ENCODE measurements at regions not wholly inside any gene's neighbourhood (a gene's known extent, or its start where the extent isn't known, plus 50 kb on each side); places are given as distances from the start of the nearest gene placed in this dataset.

DNA sequence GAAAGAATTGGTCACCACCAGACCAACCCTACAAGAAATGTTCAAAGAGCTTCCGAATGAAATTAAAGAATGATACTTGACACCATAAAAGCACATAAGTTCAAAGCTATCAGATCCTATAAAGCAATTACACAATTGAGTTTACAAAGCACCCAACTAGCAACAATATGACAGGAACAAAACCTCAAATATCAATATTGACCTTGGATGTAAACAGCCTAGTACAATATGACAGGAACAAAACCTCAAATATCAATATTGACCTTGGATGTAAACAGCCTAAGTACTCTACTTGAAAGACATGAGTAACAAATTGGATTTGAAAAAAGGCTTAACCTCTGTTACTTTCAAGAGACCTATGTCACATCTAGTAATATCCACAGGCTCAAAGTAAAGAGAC is 1201.4 kb downstream of the XPNPEP1 start:
- H3K9me3 ChIP-seq (ENCODE audit: control extremely low read depth in 1 of 3, control insufficient read depth in 2 of 3, insufficient read depth in 1 of 3, low read length in 2 of 3): peaks cover 0 to 7% (median 3%) of the 10 kb centered on the region in 3 donors
- no peaks in the 10 kb centered on the region for H3K79me2 ChIP-seq (ENCODE audit: control insufficient read depth, insufficient read depth, low read length)
- Mint-ChIP-seq H3K27ac (no peak overlapping the region), H3K4me1 (no peaks in the 10 kb centered on the region), H3K9me3 (ENCODE audit: insufficient read depth) (no peaks in the 10 kb centered on the region), H3K27me3 (no peaks in the 10 kb centered on the region), H3K4me3 (no peak overlapping the region)
- DNase-seq: no peak
- H3K27ac ChIP-seq (ENCODE audit: low read length in 2 of 2): no peak overlapping the region
- H3K4me2 ChIP-seq (replicated peaks; ENCODE audit: low read depth, low read length, poor library complexity, severe bottlenecking): no peak overlapping the region
- TF ChIP-seq EZH2 (IDR thresholded peaks at IDR 0.05; ENCODE audit: borderline replicate concordance, insufficient read depth, low read depth, low read length, poor library complexity, severe bottlenecking): no peak
- TF ChIP-seq, protein P1, sequence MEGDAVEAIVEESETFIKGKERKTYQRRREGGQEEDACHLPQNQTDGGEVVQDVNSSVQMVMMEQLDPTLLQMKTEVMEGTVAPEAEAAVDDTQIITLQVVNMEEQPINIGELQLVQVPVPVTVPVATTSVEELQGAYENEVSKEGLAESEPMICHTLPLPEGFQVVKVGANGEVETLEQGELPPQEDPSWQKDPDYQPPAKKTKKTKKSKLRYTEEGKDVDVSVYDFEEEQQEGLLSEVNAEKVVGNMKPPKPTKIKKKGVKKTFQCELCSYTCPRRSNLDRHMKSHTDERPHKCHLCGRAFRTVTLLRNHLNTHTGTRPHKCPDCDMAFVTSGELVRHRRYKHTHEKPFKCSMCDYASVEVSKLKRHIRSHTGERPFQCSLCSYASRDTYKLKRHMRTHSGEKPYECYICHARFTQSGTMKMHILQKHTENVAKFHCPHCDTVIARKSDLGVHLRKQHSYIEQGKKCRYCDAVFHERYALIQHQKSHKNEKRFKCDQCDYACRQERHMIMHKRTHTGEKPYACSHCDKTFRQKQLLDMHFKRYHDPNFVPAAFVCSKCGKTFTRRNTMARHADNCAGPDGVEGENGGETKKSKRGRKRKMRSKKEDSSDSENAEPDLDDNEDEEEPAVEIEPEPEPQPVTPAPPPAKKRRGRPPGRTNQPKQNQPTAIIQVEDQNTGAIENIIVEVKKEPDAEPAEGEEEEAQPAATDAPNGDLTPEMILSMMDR (IDR thresholded peaks at IDR 0.05): no peak
- H4K20me1 ChIP-seq (ENCODE audit: control insufficient read depth, insufficient read depth, low read length, poor library complexity, severe bottlenecking): no peaks in the 10 kb centered on the region
- intact Hi-C loops (cut with micrococcal nuclease): no loop called here
- no peak overlapping the region for H2AFZ ChIP-seq (ENCODE audit: insufficient read depth, low read depth, low read length, poor library complexity, severe bottlenecking)
- ATAC-seq (ENCODE audit: low read depth): no peak
- no peaks in the 10 kb centered on the region for H3K27me3 ChIP-seq (replicated peaks in 1 of 4; ENCODE audit: control extremely low read depth in 1 of 4, control insufficient read depth in 3 of 4, insufficient read depth in 4 of 4, low read length in 3 of 4)
- no peaks in the 10 kb centered on the region for H3K4me1 ChIP-seq (ENCODE audit: control insufficient read depth in 2 of 2, insufficient read depth in 2 of 2, low read length in 2 of 2)
- no peak overlapping the region for H3K4me3 ChIP-seq (ENCODE audit: control extremely low read depth in 1 of 5, extremely low read depth in 1 of 5, insufficient read depth in 1 of 5, low read depth in 2 of 5, low read length in 4 of 5)
- ChIA-PET CTCF (no interaction called here), POLR2A (no interaction called here)
- no peak overlapping the region for H3K9ac ChIP-seq (ENCODE audit: low read length)
- 100% methylated on average over 1 of the region's 1 CpG for WGBS (ENCODE audit: insufficient coverage)
- no peaks in the 10 kb centered on the region for H3K36me3 ChIP-seq (replicated peaks in 1 of 2; ENCODE audit: control extremely low read depth in 1 of 2, control insufficient read depth in 1 of 2, extremely low read depth in 1 of 2, insufficient read depth in 2 of 2, low read length in 1 of 2)

DNA sequence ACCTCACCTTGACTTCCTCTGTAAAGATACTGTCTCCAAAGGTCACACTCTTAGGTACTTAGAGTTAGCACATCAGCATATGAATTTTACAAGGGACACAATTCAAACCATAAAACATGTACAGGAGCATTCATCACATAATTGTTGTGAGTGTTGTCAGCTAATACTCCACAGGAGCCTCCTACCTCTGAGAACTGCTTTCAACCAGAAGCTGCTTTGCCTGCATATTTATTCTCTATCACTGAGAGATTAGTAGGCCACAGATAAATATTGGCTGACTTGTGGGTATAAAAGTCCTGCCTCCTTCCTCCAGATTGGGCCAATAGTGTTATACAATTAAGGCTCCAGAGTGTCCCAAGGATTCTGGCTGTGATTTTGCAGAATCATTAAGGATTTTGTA is 1207.0 kb downstream of the XPNPEP1 start:
- Histone ChIP-seq H3K4me3 (ENCODE audit: control extremely low read depth in 1 of 5, extremely low read depth in 1 of 5, insufficient read depth in 1 of 5, low read depth in 2 of 5, low read length in 4 of 5) (no peak overlapping the region), H4K20me1 (ENCODE audit: control insufficient read depth, insufficient read depth, low read length, poor library complexity, severe bottlenecking) (no peaks in the 10 kb centered on the region), H3K36me3 (replicated peaks in 1 of 2; ENCODE audit: control extremely low read depth in 1 of 2, control insufficient read depth in 1 of 2, extremely low read depth in 1 of 2, insufficient read depth in 2 of 2, low read length in 1 of 2) (no peaks in the 10 kb centered on the region), H3K27me3 (replicated peaks in 1 of 4; ENCODE audit: control extremely low read depth in 1 of 4, control insufficient read depth in 3 of 4, insufficient read depth in 4 of 4, low read length in 3 of 4) (no peaks in the 10 kb centered on the region), H3K9ac (ENCODE audit: low read length) (no peak overlapping the region), H3K4me2 (replicated peaks; ENCODE audit: low read depth, low read length, poor library complexity, severe bottlenecking) (no peak overlapping the region), H3K9me3 (ENCODE audit: control extremely low read depth in 1 of 3, control insufficient read depth in 2 of 3, insufficient read depth in 1 of 3, low read length in 2 of 3) (peaks cover 3 to 9% (median 7%) of the 10 kb centered on the region in 3 donors), H3K27ac (ENCODE audit: low read length in 2 of 2) (no peak overlapping the region), H3K4me1 (ENCODE audit: control insufficient read depth in 2 of 2, insufficient read depth in 2 of 2, low read length in 2 of 2) (no peaks in the 10 kb centered on the region), H2AFZ (ENCODE audit: insufficient read depth, low read depth, low read length, poor library complexity, severe bottlenecking) (no peak overlapping the region), H3K79me2 (ENCODE audit: control insufficient read depth, insufficient read depth, low read length) (no peaks in the 10 kb centered on the region)
- Mint-ChIP-seq H3K4me3 (no peak overlapping the region), H3K9me3 (ENCODE audit: insufficient read depth) (peaks cover 6% of the 10 kb centered on the region), H3K27me3 (no peaks in the 10 kb centered on the region), H3K27ac (no peak overlapping the region), H3K4me1 (no peaks in the 10 kb centered on the region)
- ATAC-seq (ENCODE audit: low read depth) (no peak), DNase-seq (no peak)
- TF ChIP-seq, protein P1 (IDR thresholded peaks at IDR 0.05): no peak
- TF ChIP-seq EZH2 (IDR thresholded peaks at IDR 0.05; ENCODE audit: borderline replicate concordance, insufficient read depth, low read depth, low read length, poor library complexity, severe bottlenecking): no peak
- CTCF ChIA-PET: no interaction called here
- intact Hi-C loops (cut with micrococcal nuclease): no loop called here
- POLR2A ChIA-PET: no interaction called here

Data from B cell (primary cell).